GM23248 (cell line): ENCODE measurements at regions not wholly inside any gene's neighbourhood (a gene's known extent, or its start where the extent isn't known, plus 50 kb on each side); places are given as distances from the start of the nearest gene placed in this dataset.
"Not testable (repeated sequence)": the region's sequence is repeated elsewhere in the genome, so short reads cannot be mapped to it uniquely, and the experiment has no call there.

Source experiments
- EZH2 ChIP-seq: fragments of 200-600 bp; sonication (generic); IDR thresholded peaks from 2 replicates; pipeline ENCODE4 v1.6.1; 2018; ENCODE audit warnings: antibody characterized with exemption, mild to moderate bottlenecking; ENCODE audit not compliant: insufficient read depth, poor library complexity, severe bottlenecking
- EZH2phosphoT487 ChIP-seq: fragments of 200-600 bp; sonication (generic); IDR thresholded peaks from 2 replicates; pipeline ENCODE4 v1.6.1; 2018; ENCODE audit warnings: antibody characterized with exemption, moderate library complexity, mild to moderate bottlenecking, low read depth; ENCODE audit not compliant: insufficient read depth

- not testable (repeated sequence) for TF ChIP-seq EZH2phosphoT487, EZH2
These were observed 546.0 kb upstream of the NECTIN3 start for GRCh38 chr3:110525558-110526064.
